HG03571 (cell line): ENCODE measurements at regions not wholly inside any gene's neighbourhood (a gene's known extent, or its start where the extent isn't known, plus 50 kb on each side); places are given as distances from the start of the nearest gene placed in this dataset.
"Not testable (repeated sequence)": the region's sequence is repeated elsewhere in the genome, so short reads cannot be mapped to it uniquely, and the experiment has no call there.

Experiments
- ATAC-seq: cut with Tn5 transposase; IDR thresholded peaks from one replicate; pipeline ENCODE4 v1.9.1; 2021; ENCODE audit not compliant: unreplicated experiment

DNA sequence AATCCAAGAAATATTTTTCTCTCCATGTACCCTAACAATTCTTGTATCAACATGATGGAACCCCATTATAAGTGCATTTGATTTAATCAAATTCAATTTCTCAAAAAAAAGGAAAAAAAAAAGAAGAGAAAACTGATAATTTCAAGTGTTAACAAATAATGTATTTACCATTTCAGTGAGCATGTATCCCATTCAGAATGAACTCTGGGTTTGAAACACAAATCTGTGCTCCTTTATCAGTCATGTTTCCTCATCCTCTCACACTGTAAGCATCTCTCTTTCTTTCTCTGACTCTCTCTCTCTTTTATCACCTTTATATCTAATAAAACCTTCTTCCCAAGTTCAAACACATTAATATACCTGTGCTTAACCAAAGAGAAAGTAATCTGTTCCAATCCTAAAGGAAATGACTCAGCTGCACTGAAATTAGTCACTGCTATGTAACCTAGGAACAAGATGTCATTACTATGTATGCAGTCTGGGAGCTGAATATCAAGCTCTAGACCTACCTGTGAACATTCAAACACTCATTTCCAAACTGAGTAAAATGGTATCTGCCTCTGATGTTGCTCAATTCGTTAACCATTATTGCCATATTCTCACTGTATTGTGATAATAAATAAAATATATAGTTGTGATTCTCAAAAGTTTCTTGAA is 135.0 kb upstream of the LRIG3 start:
- ATAC-seq, result peak; percentile 46

DNA sequence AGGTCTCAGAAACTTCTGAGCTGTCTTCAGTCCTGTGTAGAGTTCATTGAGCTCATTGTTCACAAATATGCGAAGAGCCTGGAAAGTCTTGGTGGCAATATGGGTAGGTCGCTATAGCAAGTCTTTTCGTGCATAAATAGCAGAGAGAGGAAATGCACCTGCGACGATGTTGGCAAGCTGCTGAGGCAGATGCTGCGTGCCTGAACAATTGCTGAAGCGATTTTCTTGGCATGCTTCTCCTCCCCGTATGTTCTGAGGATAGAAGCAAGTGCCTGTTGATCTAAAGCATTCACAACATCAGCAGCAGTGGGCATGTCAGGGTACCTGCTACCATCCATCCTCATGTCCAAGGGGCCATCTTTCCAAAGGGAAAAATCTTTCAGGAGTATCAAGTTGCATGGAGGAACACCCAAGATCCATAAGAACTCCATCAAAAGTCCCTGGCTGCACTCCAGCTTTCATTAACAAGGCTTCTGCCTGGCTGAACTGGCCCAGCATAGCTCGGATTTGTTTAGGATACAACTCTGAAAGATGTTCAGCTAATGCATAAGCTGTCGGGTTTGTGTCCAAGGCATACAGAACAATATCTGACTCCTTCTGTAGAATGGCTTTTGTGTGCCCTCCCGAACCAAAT is 133.1 kb upstream of the LRIG3 start:
- ATAC-seq, result not testable (repeated sequence)

DNA sequence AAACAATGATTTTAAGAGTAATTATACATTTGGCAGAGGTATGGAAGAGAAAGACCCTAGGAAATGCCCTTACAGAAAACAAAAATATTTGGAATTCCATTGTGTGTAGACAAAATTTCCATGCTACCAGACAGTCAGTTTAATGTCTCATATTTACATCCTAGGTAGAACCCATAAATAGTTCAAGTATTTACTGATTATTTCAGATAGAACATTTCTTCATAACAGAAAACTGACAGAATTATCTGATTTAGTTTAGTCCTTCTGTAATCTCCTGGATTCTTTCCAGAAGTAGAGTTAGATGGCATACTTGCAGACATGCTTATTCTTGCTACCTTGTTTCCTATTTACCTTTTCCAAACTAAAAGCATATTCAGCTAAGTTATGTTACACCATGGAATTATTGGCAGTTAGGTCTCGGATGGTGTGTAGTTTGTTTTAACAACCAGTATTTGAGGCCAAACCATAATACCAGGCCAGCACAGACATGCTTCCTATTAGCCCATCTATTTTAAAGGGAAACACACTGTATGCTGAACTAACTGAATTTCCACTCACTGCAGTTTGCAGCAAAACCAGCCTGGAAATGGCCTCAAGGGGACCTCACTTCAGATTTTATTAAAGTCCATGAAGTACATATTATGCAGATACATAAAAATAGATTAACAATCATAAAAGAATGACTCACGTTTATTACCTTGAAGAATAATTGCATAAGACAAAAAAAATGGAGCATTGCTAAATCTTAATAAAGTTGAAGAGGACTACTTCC is 126.6 kb upstream of the LRIG3 start:
- no peak for ATAC-seq

DNA sequence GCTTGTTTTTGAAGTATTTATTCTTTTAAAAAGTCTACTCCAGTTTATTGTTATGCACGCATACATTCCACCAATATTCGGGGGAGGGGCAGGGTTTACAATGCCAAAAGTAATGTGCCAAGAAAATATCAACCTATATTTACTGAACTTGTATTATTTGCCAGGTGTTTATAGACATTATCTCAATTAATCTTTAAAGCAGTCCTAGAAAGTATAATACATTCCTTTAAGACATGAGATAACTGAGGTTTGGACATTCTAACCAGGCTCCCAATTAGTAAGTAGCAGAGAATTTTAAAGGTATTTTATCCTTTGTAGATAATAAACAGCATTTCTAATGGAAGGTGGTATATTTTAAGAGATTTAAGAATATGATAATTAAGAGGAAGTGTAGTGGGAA is 124.5 kb upstream of the LRIG3 start:
- ATAC-seq, result no peak

DNA sequence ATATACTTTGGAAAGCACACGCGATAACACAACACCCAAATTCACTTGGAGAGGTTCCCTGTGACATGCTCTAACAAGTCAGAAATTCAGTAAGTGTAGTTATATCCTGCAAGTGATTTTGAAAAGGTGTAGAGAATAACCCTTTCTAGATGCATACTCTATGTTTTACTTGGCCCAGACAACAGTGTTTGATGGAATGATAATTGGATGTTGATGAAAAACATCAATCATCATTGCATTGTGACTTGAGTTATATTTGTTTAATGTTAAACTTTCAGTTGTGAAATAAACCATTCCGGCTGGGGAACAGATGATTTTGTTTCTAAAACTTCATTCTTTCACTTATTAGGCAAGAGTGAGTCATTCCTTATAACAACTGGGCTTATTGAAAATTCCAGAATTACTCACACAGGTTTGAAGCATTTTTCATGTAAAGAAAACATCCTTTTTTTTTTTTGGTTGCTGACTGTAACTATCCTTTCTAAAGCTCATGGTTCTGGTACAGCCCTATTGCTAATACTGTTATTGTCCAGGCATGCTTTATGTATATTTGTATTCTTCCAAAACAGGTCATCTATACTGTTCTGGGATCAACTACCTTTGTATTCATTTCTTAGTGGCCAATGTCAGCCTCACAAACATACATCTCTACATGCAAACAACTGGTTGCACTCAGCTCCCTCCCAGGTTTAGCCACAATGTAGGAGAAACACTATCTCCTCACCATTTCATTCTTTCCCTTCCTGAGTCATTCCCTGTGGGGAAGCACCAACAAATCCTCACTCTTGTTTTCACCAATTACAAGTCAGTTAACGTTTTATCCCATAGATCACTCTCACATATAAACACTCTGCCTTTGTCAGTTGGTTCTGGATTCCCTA is 121.2 kb upstream of the LRIG3 start:
- no peak for ATAC-seq

DNA sequence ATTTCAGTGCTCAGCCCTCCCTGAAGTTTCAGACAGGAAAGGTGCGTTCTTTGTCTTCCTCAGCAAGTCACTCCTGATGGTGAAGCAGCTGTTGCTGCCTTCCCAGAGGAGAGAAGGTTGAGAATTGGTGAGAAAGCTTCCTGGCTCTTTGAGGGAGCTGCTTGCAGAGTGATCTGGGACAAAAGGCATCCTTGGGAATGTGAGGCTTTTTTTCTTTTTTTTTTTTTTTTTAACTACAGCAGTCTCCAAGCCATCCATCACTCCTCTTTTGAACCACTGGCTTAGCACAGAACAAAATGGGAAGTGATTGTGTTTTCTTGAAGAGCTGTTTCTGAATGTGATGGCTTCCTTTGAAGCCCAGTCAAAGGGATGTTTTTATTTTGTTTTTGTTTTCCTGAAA is 120.4 kb upstream of the LRIG3 start:
- ATAC-seq, result no peak

DNA sequence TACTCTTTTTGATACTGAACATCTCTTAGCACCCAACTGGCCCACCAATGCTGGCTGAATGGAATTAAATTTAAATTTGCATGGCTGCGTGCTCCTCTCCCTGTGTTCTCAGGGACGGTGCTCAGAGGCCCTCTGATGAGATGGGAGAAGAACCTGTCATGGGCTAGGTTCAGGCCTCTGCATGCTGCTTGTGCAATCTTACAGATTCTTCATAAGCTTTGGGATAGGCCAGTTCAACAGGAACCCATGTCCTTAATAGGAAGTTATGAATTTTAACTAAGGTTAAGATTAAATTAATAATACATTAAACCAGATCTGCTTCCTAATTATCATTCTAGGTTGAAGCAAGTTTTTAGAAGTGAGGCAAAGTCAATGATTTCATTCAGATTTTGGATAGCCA is 119.7 kb upstream of the LRIG3 start:
- no peak for ATAC-seq

DNA sequence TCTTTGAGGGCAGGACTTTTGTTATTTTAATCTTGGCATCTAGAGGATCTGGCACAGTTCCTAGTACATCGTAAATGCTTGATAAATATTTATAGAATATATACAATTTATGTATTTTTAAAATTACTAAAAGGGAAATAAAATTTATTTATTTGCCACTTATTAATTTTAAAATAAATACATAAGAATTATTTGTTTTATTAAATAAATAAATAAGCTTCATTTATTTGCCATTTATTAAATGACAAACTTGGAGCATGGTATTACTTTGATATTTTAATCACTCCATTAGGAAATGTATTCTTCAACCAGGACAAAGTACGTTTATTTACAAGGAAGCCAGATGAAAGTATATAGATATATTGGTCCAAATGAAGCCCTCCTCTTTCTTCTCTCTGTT is 118.7 kb upstream of the LRIG3 start:
- ATAC-seq, result no peak

DNA sequence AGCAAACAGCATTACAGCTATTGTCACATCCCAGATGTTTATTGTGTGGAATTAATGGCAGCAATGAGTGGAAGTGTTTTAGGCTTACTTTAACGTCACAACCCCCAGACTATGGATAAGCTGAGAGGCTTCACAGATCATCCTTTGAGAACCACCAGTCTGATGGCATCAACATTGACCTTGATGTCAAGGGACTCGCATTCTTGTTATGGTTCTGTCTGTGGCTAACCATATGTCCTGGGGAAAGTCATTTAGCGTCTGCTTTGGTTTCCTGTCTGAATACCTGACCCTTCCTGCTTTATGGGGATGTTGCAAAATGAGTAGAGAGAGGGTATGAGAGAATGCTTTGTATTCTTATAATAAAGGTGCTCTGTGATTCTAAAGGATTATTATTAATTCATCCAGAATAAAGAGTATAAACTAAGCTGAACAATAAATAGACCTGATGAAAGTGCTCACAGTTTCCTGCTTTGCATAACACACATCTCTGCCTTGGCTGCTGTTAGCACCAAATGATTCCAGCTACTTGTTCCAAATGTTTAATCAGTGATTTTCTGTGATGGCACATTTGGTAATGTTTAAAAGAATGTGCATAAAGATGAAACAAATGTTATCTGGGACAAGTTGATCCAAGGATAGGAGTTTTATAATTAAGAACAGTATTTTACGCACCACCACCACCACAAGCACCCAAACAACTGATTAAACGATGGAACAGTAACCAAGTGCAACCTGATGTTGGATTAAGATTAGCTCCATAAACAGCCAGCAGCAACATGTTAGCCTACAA is 116.9 kb upstream of the LRIG3 start:
- ATAC-seq, result no peak

DNA sequence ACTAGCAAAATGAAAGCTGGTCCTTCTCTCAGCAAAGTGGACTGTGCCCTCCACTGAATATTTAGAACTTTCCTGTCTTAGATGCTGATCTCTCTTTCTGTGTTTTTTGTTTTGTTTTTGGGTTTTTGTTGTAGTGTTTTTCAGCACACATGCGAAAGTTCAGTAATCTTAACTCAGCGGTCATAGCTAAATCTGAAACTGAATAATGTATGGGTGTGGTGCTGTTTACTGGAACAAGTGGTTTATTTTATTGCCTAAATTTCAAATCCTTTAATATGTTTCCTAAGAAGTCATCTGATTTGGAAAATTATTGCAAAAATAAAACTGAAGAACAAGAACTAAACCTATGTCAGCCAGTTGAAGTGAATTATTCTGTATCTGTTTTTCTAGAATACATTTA is 116.0 kb upstream of the LRIG3 start:
- ATAC-seq, result no peak

DNA sequence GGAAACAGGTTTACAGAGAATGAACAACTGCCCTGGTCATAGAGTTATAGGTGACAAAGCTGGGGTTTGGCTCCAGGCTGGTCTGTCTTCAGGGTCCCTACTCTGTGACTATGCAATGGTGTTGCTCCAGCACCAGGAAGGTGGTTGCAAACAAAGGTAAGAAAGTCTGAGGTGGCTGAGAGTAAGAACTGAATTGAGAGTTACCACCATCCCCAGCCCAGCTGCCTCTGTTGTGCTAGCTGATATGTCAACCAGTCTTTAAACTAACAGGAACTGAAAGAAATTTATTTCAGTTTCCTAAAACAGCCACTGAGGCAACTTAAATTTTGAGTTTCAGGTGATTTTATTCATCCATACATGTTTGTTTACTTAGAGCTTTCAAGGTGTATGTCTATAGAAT is 111.0 kb upstream of the LRIG3 start:
- ATAC-seq, result no peak

DNA sequence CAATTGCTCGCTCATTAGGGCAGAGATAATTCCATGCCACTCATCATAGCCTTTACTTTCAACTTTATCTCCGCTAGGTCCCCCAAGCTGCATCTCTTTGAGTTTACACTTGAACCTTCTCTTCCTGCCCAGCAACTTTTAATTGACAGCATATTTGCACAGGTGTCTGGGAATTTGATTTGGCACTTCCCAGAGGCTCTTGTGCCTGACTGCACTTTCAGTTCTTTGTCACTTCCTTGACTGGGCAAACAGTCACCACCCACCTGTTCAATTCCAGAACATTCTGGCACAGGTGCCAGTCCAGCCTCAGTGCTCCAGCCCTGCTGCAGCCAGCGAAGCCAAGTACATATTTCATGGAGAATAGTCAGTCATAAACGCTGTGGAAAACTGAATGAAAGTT is 110.1 kb upstream of the LRIG3 start:
- no peak for ATAC-seq

DNA sequence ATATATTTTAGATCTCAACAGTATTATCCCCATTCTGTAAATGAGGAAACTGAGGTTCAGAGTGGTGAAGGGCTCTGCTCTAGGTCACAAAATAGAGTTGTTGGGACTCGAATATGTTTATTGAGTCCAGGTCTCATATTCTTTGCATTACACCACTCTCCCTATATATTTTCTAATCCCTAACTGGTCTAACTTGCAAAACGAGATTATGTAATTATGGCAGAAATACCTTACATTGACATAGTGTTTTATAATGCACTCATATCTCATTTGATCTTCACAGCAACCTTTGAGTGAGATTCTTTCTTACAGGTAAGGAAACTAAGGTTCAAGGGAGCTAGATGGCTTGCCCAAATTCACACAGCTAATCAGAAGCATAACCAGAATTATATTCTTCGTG is 106.9 kb upstream of the LRIG3 start:
- no peak for ATAC-seq

DNA sequence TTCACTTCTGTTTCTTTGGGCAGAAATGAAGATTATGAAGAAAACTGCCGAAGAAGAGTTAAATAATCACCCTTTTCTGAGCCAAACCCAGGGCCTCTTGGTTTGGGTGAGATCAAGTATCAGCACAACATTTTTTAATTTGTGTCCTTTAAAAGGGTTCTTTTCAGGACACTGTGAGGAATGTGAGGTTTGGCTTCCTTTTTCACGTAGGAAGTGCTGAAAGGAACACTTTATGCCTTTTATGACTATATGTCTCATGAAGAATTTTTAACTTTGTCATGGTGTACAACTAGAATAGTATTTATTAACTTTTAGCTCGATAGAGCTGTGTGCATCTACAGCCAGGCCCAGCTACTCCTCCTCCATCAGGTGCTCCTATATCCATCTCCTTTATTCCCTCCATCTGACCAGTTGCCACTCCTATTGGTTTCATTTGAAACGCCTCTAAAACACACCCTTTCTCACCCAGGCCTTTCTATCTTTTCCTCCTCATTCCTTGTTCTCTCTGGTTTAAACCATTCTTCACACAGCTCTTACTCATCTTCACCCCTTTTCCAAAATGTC is 103.6 kb upstream of the LRIG3 start:
- no peak for ATAC-seq

DNA sequence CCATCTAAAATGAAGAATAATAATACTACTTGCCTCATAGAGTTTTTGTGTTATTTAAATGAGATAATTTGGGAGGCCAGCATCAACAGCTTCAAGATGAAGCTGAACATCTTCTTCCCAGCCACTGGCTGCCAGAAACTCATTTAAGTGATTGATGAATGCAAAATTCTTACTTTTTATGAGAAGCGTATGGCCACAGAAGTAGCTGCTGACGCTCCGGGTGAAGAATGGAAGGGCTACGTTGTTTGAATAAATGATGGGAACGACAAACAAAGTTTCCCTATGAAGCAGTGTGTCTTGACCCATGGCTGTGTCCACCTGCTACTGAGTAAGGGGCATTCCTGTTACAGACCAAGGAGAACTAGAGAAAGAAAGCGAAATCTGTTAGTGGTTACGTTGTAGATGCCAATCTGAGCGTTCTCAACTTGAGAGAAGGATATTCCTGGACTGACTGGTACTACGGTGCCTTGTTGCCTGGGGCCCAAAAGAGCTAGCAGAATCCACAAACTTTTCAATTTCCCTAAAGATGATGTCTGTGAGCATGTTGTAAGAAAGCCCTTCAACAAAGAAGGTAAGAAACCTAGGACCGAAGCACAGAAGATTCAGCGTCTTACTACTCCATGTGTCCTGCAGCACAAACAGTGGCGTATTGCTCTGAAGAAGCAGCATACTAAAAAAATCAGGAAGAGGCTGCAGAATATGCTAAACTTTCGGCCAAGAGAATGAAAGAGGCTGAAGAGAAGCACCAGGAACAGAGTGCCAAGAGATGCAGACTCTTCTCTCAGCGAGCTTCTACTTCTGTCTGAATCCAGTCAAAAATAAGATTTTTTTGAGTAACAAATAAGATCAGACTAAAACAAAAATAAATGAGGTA is 100.0 kb upstream of the LRIG3 start:
- ATAC-seq, result no peak

DNA sequence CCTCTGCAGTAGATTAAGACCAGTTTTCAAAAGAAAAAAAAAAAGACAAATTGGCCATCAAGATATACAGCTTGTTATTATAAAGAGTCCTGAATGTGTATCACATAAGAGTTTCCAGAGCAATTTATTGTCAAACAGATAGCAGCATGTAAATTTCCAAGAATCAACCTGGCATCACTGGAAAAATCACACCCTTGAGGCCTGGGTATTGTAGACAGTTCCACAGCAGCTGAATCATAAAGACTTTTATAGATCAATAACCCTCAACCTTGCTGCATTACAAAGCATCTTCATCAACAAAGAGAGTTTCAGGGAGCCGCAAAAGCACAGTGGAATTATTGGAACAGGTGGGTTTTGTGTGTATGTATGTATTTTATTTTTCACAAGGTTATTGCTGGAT is 94.6 kb upstream of the LRIG3 start:
- ATAC-seq, result no peak

DNA sequence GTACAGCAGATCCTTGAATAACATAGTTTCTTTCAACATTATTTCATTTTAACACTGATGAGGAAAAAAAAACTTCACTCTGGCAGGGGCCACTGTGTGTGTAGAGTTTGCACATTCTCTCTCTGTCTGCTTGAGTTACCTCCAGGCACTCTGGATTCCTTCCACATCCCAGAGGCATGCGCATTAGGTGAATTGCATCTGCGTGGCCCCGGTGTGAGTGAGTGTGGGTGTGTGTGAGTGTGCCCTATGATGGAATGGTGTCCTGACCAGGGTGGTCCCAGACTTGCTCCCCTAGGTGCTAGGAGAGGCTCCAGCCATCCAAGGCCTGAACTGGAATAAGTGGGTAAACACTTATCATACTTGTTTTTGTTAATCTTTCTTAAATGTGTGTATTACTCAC is 90.6 kb upstream of the LRIG3 start:
- ATAC-seq, result no peak

DNA sequence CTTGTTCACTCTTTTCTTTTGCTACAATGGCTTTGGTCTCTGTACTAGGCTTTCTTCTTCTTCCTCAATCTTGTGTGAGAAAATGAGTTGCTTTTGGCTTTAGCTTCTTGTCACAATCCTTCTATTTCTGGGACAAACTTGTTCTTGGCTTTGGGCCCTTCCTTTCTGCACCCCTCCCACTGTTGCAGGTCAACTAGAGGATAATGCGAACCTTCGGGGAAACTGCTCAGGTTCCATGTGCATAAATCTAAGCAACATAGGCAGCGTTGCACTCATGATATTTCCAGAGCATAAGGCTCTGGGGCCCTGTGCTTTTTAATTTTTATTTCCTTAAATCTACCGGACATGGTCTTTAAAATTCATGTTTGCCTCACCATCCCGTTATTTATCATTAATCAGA is 89.8 kb upstream of the LRIG3 start:
- no peak for ATAC-seq

DNA sequence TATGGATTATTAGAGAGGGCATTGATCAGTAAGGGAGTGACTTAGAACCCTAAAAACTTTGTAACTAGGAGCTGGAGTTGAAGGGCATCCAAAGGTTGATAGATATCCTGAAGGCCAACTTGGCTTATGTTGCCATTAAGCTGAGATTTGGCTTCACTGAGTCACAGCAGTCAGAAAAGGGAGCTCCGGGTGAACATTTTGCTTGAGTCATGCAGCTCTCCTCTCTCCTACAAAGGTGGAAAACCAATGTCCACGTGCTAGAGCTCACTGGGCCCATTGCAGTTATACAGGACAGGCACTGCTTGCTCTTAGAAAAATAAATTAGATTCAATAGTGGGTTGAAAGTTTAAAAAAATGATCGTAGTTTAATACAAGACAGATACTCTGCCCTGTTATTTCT is 87.3 kb upstream of the LRIG3 start:
- ATAC-seq, result no peak
